Muscle of leg (tissue), 3 donors: ENCODE measurements at regions not wholly inside any gene's neighbourhood (a gene's known extent, or its start where the extent isn't known, plus 50 kb on each side); places are given as distances from the start of the nearest gene placed in this dataset.

Source experiments
- DNase-seq: peaks from one replicate; pipeline ENCODE4 v3.0.0; 2013
- H3K27ac ChIP-seq: one replicate; pipeline ENCODE4 v1.5.1; 2013; ENCODE audit warnings: mild to moderate bottlenecking, low read length, control low read depth
- H3K27me3 ChIP-seq: one replicate; pipeline ENCODE4 v1.6.1; 2013; ENCODE audit warnings: low read length; ENCODE audit not compliant: control insufficient read depth, insufficient read depth
- H3K36me3 ChIP-seq: one replicate; pipeline ENCODE4 v1.6.1; 2013; ENCODE audit warnings: low read length; ENCODE audit not compliant: control insufficient read depth, insufficient read depth
- H3K4me1 ChIP-seq: one replicate; pipeline ENCODE4 v1.6.1; 2013; ENCODE audit warnings: low read length; ENCODE audit not compliant: control insufficient read depth, insufficient read depth
- H3K4me3 ChIP-seq: one replicate; pipeline ENCODE4 v1.5.1; 2013; ENCODE audit warnings: low read length, control low read depth
- H3K9me3 ChIP-seq: replicated peaks from 2 replicates; pipeline ENCODE4 v1.6.1; 2013; ENCODE audit warnings: low read depth, low read length; ENCODE audit not compliant: control insufficient read depth
- WGBS: methylation state at CpG from one replicate; pipeline ENCODE4 v1.1.5; 2013; ENCODE audit warnings: missing lambda C conversion rate; ENCODE audit not compliant: insufficient coverage; 5-methylcytosine and 5-hydroxymethylcytosine counted together

DNA sequence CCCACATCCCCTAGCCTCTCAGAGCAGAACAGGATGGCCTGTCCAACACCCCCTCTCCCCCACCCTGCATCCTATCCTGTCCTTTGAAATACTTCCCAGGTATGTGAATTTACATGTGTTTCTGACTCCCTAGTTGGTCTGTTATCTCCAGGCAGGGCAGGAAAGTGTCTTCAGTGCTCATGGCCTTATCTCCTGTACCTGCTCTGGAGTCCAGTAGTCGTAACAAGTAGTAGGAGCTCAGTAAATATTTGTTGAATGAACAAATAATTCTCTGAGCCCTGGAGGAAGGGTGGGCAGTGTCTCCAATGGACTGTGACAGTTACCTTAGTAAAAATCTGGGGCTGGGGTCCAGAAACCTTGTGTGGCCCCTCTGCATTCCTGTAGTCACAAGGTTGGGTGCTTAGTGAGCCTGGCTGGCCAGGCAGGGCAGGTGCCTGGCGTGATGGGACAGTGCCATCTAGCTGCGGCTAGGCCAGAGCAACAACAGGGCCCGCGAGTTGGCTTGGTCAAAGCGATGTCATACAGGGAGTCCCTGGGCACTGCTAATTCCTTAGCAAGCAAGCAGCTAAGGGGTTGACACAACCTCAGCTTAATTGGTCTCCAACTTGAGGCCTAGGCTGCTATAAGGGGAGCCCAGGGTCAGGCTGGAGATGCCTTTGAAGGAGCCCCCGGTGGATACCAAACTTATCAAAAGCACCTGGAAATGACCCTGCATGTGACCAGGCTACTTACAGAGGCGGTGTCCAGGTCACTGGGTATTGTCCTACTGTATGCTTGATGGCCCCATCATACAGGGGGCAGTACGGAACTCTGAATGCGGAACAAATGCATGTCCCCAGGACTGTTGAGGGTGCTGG, 89.0 kb upstream of the PPM1J start:
- Histone ChIP-seq H3K4me1 (peaks cover 15% of the 10 kb centered on the region), H3K9me3 (no peaks in the 10 kb centered on the region), H3K27me3 (no peaks in the 10 kb centered on the region), H3K36me3 (no peaks in the 10 kb centered on the region), H3K4me3 (no peak overlapping the region), H3K27ac (no peak overlapping the region)
- WGBS, result 57% methylated on average over 10 of the region's 10 CpGs
- DNase-seq, result peak; percentile 66

DNA sequence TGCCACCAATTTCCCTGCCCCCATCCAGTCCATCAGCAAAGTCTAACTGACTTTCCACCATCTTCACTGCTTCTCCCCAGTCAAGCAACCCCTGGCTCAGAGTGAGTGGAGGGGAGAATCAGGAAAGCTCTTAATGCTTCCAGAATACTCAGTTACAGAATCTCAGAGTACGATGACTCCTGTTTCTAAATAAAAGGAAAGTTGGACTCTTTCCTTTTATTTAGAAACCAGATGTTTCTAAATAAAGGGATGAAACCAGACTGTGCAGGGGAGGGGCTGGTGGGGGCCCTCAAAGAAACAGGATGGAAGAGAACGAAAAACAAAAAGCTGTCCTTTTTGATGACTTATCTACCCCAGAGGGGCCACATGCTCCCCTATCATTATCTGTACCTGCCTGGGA, 85.2 kb upstream of the PPM1J start:
- Histone ChIP-seq H3K36me3 (no peaks in the 10 kb centered on the region), H3K9me3 (no peaks in the 10 kb centered on the region), H3K4me1 (peaks cover 6% of the 10 kb centered on the region), H3K27me3 (no peaks in the 10 kb centered on the region), H3K27ac (no peak overlapping the region), H3K4me3 (no peak overlapping the region)
- DNase-seq, result peak; percentile 79
- WGBS, result no CpG with 5 or more reads among the region's 2 CpGs

DNA sequence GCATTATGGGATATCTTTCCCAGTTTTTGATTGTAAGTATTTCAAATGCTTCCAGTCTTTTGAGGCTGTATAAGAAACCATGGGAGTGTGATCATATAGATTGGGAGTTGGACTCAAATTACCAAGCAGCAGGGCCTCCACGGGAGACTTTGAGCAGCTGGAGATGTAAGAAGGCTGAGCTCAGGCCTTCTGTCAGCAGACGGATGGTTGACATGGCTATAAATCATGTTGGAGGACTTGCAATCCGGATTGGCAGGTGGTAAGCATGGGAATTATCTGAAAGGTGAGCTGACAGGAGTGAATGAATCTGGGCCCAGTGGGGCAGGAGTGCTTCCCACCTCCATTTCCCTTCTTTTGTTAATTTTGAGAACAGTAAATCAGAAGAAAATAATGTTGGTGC, 83.2 kb upstream of the PPM1J start:
- Histone ChIP-seq H3K4me3 (no peak overlapping the region), H3K9me3 (no peaks in the 10 kb centered on the region), H3K27ac (no peak overlapping the region), H3K36me3 (no peaks in the 10 kb centered on the region), H3K27me3 (no peaks in the 10 kb centered on the region), H3K4me1 (peaks cover 6% of the 10 kb centered on the region)
- WGBS, result 37% methylated on average over 2 of the region's 3 CpGs
- peak; percentile 16 for DNase-seq

DNA sequence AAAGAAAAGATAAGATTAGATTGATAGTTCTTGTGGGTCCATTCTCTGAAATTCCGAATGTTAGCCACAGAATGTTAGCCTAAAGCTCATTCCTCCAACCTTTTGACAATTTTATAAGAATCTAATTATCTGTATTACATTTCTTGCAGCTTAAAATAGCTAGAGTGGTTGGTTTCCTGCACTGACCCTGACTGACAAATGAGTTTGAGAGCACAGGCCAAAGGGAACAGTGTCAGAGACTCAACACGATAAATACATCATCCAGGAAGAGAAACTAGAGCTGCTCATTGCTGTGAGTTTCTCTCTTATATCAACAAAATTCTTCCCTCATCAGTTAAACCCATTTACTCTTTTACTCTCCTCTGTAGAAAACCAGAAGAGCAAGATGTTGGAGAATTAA, 82.1 kb upstream of the PPM1J start:
- WGBS, result no CpG with 5 or more reads among the region's 2 CpGs
- Histone ChIP-seq H3K9me3 (no peaks in the 10 kb centered on the region), H3K36me3 (no peaks in the 10 kb centered on the region), H3K27ac (no peak overlapping the region), H3K27me3 (no peaks in the 10 kb centered on the region), H3K4me1 (peaks cover 6% of the 10 kb centered on the region), H3K4me3 (no peak overlapping the region)
- DNase-seq, result no peak

DNA sequence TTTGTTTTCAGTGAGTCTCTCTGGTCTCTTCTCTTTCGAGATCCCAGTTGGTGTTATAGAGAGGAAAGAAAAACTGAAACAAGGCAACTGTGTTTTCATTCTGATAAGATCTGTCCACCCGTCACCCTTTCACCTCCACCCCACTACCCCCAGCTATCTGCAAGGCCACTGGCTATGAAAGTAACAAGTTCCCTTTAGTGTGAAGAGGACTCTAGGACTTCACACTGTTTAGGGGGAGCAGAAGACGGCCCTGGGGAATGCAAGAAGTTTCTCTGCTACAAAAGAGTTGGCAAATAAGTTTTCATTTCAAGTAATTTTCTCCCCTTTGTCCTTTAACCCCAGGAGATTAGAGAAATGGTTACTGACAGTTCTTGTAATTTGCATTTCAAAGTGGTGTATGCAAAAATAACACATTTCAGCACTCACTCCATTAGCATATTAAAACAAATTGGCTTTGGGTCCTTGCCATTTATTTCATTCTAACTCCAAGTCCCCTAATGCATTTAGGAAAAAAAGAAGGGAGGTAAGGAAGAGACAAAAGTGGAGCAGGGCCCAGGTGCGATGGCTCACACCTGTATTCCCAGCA, 79.6 kb upstream of the PPM1J start:
- WGBS, result no CpG with 5 or more reads among the region's 4 CpGs
- no peak for DNase-seq

DNA sequence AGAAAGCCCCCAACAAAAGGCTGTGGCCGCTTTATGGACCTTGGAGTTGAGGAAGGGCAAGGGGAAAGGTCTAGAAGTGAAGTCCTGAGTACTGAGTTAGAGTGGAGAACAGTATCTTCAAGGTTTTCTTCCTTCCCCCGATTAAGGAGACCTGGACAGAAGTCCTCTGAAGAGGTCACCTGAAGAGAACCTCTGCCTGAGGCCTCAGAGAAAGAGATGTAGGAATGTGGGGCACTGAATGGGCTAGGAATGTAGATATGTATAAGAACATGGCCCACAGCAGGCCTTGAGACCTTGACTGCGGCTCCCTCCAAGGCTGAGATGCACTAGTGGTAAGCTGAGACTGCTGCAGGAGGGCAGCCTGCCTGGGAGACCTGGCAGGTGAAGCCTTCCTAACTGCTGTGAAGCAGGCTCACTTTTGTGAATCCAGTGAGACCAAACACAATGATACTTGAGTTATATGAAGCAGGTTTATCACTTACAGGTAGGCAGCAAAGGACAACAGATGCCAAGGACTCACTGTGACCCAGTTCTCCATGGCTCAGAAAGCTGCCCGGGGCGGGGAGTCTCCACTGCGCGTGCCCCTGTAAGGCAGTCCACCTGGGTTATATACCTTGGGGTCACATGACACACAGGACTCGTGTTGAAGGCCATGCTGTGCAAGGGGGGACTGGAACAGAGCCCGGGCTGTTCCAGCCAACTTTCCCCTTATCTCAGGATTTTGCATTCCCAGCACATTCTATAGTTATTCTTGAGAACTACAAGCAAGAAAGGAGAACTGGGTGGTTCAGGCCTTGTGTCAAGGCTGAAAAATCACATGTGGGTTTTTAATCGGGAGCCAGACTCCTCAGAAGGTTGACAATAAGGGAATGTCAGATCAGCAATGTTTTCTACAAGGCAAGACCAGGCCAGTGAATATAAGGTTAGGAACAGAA, 78.8 kb upstream of the PPM1J start:
- Histone ChIP-seq H3K4me1 (no peaks in the 10 kb centered on the region), H3K27ac (no peak overlapping the region), H3K9me3 (no peaks in the 10 kb centered on the region), H3K27me3 (no peaks in the 10 kb centered on the region), H3K36me3 (no peaks in the 10 kb centered on the region), H3K4me3 (no peak overlapping the region)
- DNase-seq, result no peak
- WGBS, result 81% methylated on average over 7 of the region's 10 CpGs

More for the DNA sequence above, 79.6 kb upstream of the PPM1J start:
- H3K36me3 ChIP-seq, result no peaks in the 10 kb centered on the region
- no peaks in the 10 kb centered on the region for H3K4me1 ChIP-seq
- no peak overlapping the region for H3K4me3 ChIP-seq
- no peaks in the 10 kb centered on the region for H3K27me3 ChIP-seq
- H3K27ac ChIP-seq, result no peak overlapping the region
- H3K9me3 ChIP-seq, result no peaks in the 10 kb centered on the region

DNA sequence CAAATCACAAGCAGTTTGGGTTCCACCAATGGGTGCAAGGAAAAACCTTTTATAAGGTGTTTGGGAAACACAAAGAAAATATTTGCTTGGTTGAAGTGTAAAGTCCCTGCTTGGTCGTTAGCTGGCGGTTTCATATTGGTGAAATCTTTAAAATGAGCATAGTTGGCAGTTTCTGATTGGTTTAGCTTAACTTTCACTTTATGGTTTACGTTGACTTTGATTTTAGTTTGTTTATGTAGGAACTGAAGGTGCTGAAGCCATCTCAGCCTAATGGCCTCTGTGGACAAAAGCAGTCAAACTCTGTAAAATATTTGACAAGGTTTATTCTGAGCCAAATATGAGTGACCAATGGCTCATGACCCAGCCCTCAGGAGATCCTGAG, 76.6 kb upstream of the PPM1J start:
- no peaks in the 10 kb centered on the region for H3K4me1 ChIP-seq
- WGBS, result 72% methylated on average over 3 of the region's 3 CpGs
- no peak for DNase-seq
- H3K36me3 ChIP-seq, result no peaks in the 10 kb centered on the region
- no peak overlapping the region for H3K4me3 ChIP-seq
- no peaks in the 10 kb centered on the region for H3K27me3 ChIP-seq
- no peak overlapping the region for H3K27ac ChIP-seq
- H3K9me3 ChIP-seq, result no peaks in the 10 kb centered on the region

DNA sequence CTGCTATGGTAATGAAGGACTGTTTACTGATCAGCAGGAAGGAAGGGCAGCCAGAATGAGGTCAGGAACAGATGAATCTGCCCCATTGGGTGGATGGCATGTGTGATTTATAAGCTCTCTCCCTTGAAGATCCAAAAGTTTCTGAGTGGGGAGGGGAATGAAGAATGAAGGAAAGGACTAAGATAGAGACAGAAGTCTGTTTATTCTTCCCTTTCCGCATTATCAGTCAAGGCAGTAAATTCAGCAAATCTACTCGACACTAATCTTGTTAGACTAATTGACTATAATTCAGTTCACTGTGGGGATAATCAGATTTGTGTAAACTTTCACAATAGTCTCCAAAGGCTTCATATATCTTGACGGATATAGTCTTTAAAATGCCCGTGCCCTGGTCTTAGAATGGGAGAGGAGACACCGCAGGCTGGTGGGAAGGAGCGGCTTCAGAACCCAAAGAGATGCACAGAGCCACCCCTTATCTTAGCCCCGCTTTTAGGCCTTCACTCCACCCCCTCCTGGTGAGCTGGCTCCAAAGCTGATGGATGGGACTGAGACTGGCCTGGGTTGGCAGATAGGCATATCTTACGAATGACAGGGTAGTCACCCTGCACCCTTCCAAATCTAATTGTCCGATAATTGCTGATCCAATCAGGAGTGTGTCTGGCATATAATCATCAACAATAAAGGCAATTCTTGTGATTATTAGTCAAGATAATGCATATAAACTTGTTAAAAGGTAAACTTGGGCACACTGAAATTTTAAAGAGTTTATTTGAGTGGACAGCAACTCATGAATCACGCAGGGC, 76.0 kb upstream of the PPM1J start:
- 94% methylated on average over 2 of the region's 10 CpGs for WGBS
- Histone ChIP-seq H3K27me3 (no peaks in the 10 kb centered on the region), H3K9me3 (no peaks in the 10 kb centered on the region), H3K36me3 (no peaks in the 10 kb centered on the region), H3K27ac (no peak overlapping the region), H3K4me3 (no peak overlapping the region), H3K4me1 (no peaks in the 10 kb centered on the region)
- no peak for DNase-seq

DNA sequence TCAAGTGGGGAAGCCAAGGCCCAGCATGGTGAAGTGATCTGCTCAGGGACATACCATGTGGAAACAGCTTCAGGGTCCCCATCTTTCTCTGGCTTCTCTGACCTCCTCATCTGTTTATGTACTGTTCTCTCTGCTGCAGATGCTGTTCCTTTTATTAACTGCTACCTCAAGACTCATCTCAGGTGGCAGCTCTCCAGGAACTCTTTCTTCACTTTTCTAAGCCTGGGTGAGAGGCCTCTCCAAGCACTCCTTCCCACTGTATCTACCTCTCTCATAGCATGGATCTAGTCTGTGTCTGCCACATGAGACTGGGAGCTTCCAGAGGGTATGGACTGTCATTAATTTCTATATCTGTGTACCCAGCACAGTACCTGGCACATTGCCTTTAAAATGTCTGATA, 73.4 kb upstream of the PPM1J start:
- DNase-seq, result no peak

More for the DNA sequence above, 73.4 kb upstream of the PPM1J start:
- Histone ChIP-seq H3K9me3 (no peaks in the 10 kb centered on the region), H3K27me3 (no peaks in the 10 kb centered on the region), H3K4me1 (no peaks in the 10 kb centered on the region), H3K4me3 (no peak overlapping the region), H3K36me3 (no peaks in the 10 kb centered on the region), H3K27ac (no peak overlapping the region)
